ENCODE measurements at regions not wholly inside any gene's neighbourhood (a gene's known extent, or its start where the extent isn't known, plus 50 kb on each side); places are given as distances from the start of the nearest gene placed in this dataset.

- no peak for TF ChIP-seq CTCF (IDR thresholded peaks at IDR 0.05; ENCODE audit: borderline replicate concordance, control extremely low read depth, extremely low read depth, insufficient read depth, missing control alignments)
- no peak for DNase-seq (ENCODE audit: low spot score)
- in situ Hi-C loops (cut with MboI; ENCODE audit: low sequenced_read_pairs, unreplicated experiment): no loop called here
Observed at GRCh38 chr18:28684746-28685355, 507.9 kb upstream of the CDH2 start.

DNA sequence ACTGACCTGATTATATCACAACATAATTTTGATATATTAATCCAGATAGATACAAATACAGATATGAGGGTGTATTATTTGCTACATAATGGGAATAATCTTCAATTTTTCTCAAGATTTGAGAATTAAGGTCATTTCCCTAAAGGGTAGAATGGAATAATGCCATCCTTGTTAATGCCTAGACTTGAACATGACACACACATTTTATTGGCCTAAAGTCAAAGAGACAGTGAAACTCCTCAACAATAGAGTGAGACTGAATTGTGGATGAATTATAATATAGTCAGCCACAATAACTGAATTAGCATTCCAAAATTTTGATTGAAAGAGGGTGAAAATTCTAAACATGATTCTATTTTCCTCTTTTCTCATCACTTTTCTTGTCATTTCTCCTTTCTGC is 506.0 kb upstream of the CDH2 start:
- no peak for TF ChIP-seq CTCF (IDR thresholded peaks at IDR 0.05; ENCODE audit: borderline replicate concordance, control extremely low read depth, extremely low read depth, insufficient read depth, missing control alignments)
- DNase-seq (ENCODE audit: low spot score): no peak
- in situ Hi-C loops (cut with MboI; ENCODE audit: low sequenced_read_pairs, unreplicated experiment): no loop called here

DNA sequence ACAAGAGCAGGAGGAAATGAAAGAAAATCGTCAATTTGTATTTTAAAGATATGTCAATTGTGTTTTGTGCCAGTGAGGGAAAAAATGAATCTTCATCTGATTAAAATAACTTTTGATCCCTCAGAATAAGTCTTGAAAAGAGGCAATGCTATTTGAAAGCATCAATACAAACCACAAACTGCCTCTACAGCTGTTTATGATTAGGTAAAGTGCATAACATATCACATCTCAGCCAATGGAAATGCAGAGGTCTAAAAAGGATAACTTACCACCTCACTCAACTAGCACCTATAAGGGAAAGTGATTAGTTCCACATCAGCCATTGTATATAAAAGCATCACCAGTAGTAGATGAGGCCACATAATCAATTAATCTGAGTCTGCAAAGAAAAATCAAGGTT is 492.2 kb upstream of the CDH2 start:
- TF ChIP-seq CTCF (IDR thresholded peaks at IDR 0.05; ENCODE audit: borderline replicate concordance, control extremely low read depth, extremely low read depth, insufficient read depth, missing control alignments): no peak
- in situ Hi-C loops (cut with MboI; ENCODE audit: low sequenced_read_pairs, unreplicated experiment): no loop called here
- no peak for DNase-seq (ENCODE audit: low spot score)

GRCh38 chr18:28666216-28666615 is 489.3 kb upstream of the CDH2 start:
- no peak for TF ChIP-seq CTCF (IDR thresholded peaks at IDR 0.05; ENCODE audit: borderline replicate concordance, control extremely low read depth, extremely low read depth, insufficient read depth, missing control alignments)
- DNase-seq (ENCODE audit: low spot score): no peak
- in situ Hi-C loops (cut with MboI; ENCODE audit: low sequenced_read_pairs, unreplicated experiment): no loop called here

GRCh38 chr18:28657961-28658360 is 481.0 kb upstream of the CDH2 start:
- no peak for DNase-seq (ENCODE audit: low spot score)
- no peak for TF ChIP-seq CTCF (IDR thresholded peaks at IDR 0.05; ENCODE audit: borderline replicate concordance, control extremely low read depth, extremely low read depth, insufficient read depth, missing control alignments)
- in situ Hi-C loops (cut with MboI; ENCODE audit: low sequenced_read_pairs, unreplicated experiment): no loop called here

GRCh38 chr18:28652654-28653053 is 475.7 kb upstream of the CDH2 start:
- in situ Hi-C loops (cut with MboI; ENCODE audit: low sequenced_read_pairs, unreplicated experiment): no loop called here
- TF ChIP-seq CTCF (IDR thresholded peaks at IDR 0.05; ENCODE audit: borderline replicate concordance, control extremely low read depth, extremely low read depth, insufficient read depth, missing control alignments): no peak
- no peak for DNase-seq (ENCODE audit: low spot score)
